Brain microvascular endothelial cell (primary cell): ENCODE measurements at regions not wholly inside any gene's neighbourhood (a gene's known extent, or its start where the extent isn't known, plus 50 kb on each side); places are given as distances from the start of the nearest gene placed in this dataset.

ENCODE experiments used
- DNase-seq: peaks from one replicate; pipeline ENCODE4 v3.0.0-alpha.2; 2020
- H3K27ac ChIP-seq: fragments of 250-450 bp; sonication (Bioruptor Pico); 2 replicates; pipeline ENCODE4 v1.5.1; 2020; ENCODE audit warnings: mild to moderate bottlenecking, moderate library complexity
- H3K27me3 ChIP-seq: fragments of 250-450 bp; sonication (Bioruptor Pico); replicated peaks from 2 replicates; pipeline ENCODE4 v1.5.1; 2020; ENCODE audit warnings: mild to moderate bottlenecking
- H3K36me3 ChIP-seq: fragments of 250-450 bp; sonication (Bioruptor Pico); replicated peaks from 2 replicates; pipeline ENCODE4 v1.5.1; 2020; ENCODE audit warnings: mild to moderate bottlenecking
- H3K4me3 ChIP-seq: 2 replicates; pipeline ENCODE4 v1.5.1; 2011; ENCODE audit warnings: low read depth, mild to moderate bottlenecking, control low read depth, low read length, moderate library complexity
- in situ Hi-C: cut with HindIII; loops from 2 replicates; pipeline ENCODE4 v1.10.0; 2017; ENCODE audit warnings: low sequenced_read_pairs, low pct_ligation_motif_present
- TF ChIP-seq, protein P1 (sequence below): IDR thresholded peaks from 2 replicates; pipeline ENCODE4 v1.5.1; 2011; ENCODE audit warnings: low read depth, mild to moderate bottlenecking, moderate library complexity, low read length, control low read depth, inconsistent platforms; ENCODE audit errors: missing control alignments

DNA sequence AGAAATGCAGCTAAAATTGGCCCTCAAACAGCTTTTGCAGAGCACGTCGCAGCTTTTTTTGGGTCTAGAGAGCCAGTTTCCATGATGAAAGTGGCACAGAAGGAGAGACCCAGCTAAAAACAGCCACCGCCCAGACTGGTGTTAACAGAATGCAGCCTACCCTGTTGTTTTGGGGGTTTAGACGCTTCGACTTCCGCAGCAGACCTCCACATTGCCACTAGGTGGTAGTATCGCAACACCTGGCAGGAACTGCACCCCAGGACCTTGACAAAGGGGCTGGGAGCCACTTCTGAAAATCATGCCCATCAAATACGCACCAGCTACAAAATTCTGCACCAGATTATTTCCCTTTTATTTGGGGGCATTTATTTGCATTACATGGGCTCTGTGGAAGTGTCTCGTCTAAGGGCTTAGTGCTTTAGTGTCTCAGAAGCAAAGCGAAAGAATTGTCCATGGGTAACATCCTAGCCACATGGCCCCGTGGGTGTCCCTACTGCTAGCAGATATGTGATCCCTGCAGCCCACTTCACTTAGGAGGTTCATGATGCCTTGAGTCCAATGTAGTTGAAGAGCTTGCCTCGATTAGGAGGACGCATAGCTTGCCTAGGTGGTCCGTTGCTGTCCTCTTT, 167.1 kb downstream of the HAPSTR1 start:
- Histone ChIP-seq H3K4me3 (no peak overlapping the region), H3K27ac (no peak overlapping the region), H3K27me3 (no peaks in the 10 kb centered on the region), H3K36me3 (no peaks in the 10 kb centered on the region)
- TF ChIP-seq, protein P1, sequence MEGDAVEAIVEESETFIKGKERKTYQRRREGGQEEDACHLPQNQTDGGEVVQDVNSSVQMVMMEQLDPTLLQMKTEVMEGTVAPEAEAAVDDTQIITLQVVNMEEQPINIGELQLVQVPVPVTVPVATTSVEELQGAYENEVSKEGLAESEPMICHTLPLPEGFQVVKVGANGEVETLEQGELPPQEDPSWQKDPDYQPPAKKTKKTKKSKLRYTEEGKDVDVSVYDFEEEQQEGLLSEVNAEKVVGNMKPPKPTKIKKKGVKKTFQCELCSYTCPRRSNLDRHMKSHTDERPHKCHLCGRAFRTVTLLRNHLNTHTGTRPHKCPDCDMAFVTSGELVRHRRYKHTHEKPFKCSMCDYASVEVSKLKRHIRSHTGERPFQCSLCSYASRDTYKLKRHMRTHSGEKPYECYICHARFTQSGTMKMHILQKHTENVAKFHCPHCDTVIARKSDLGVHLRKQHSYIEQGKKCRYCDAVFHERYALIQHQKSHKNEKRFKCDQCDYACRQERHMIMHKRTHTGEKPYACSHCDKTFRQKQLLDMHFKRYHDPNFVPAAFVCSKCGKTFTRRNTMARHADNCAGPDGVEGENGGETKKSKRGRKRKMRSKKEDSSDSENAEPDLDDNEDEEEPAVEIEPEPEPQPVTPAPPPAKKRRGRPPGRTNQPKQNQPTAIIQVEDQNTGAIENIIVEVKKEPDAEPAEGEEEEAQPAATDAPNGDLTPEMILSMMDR = peak; percentile 60
- peak; percentile 17 for DNase-seq
- in situ Hi-C loops = no loop called here

DNA sequence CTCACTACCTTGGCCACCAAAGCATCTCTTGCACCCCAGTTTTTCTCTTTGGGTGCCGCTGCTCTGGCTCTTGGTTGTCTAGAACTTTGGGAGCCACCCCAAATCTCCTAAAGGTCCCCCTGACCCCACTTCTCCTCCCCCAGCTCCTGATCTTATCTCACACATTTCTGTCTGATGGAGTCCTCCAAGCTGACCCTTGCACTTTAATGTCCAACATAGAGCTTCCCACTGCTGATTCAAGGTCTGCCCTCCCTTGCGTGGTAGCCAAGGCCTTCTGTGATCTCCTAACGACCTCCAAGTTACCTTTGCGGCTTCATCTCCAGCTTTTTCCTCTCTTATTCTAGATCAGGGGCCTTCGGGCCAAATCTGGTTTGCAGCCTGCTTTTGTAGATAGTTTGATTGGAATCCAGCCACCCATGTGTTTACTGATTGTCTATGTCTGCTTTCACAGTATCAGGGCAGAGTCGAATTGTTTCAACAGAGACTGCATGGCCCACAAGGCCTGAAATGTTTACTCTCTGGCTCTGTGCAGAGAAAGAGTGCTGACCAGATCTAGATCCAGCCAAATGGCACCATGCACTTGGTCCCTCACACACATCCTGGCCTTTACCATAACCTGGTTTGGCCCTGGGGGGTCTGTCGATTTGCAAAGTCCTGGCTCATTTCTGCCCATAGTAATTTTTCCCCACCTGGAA, 168.6 kb downstream of the HAPSTR1 start:
- no peak overlapping the region for H3K27ac ChIP-seq
- DNase-seq = no peak
- no peaks in the 10 kb centered on the region for H3K36me3 ChIP-seq
- no peak overlapping the region for H3K4me3 ChIP-seq
- TF ChIP-seq, protein P1 = no peak
- no peaks in the 10 kb centered on the region for H3K27me3 ChIP-seq
- in situ Hi-C loops = no loop called here

DNA sequence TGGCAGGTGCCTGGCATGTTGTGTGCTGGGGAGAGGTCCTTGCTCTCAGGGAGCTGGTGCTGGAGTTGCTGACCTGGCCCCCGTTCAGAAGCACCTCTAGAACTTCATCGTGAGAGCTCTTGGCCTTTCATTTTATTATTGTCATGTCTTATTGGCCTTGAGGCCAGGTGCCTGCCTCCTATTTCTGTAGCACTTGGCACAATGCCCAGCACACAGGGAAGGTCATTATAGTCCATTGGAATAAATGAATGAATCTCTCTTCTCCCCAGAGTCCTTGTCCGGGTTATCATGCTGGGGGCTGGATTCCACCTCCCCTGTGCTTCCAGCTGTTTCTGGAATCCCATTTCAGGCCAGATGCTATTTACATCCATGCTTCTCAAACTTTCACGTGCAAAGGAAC, 169.2 kb downstream of the HAPSTR1 start:
- TF ChIP-seq, protein P1 = no peak
- Histone ChIP-seq H3K27me3 (no peaks in the 10 kb centered on the region), H3K36me3 (no peaks in the 10 kb centered on the region), H3K4me3 (no peak overlapping the region), H3K27ac (no peak overlapping the region)
- DNase-seq = no peak
- in situ Hi-C loops = no loop called here

DNA sequence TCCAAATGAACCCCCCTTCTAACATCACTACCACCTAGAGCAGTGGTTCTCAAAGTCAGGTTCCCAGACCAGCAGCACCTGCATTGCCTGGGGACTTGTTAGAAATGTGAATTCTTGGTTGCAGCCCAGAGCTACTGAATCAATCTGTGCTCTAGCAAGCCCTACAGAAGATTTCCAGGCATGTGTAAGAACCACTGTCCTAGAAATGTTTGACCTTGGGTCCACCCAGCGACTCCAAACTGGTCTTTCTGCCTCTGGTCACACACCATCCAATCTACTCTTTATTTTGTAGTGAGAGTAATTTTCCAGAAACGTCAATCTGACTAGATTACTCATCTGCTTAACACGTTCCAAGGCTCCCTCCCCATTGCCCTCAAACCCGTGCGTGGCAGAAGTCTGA, 169.9 kb downstream of the HAPSTR1 start:
- H3K27ac ChIP-seq = no peak overlapping the region
- H3K4me3 ChIP-seq = no peak overlapping the region
- no peak for DNase-seq
- H3K36me3 ChIP-seq = no peaks in the 10 kb centered on the region
- TF ChIP-seq, protein P1 = no peak
- H3K27me3 ChIP-seq = no peaks in the 10 kb centered on the region
- in situ Hi-C loops = no loop called here

DNA sequence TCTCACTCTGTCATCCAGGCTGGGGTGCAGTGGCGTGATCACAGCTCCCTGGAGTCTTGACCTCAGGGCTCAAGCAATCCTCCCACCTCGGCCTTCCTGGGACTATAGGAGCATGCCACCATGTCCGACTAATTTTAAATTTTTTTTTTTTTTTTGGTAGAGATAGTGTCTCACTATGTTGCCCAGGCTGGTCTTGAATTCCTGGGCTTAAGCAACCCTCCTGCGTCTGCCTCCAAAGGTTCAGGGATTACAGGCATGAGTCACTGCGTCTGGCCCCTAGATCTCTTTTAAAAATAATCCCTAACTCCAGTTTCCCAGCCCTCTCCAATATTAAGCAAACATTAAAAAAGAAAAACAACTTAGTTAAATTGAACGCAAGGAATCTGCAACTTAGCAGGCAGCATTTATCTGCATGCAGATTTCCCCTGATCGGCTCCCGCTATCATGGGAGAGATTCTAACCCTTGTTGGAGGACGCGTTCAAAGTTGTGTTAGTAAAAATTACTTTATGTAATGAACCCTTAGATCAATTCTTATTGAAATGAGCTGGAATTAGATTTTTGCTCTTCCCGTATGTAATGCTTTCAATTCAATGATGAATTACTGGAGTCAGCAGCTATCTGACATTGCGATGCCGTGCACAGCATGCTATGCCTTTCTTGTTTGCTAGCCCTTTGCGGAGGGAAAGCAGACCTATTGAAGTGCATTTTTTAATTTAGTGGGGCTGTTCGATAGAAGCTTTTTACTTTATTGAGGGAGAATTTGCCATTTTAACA, 171.7 kb downstream of the HAPSTR1 start:
- in situ Hi-C loops = no loop called here
- no peak for DNase-seq
- no peaks in the 10 kb centered on the region for H3K27me3 ChIP-seq
- H3K36me3 ChIP-seq = no peaks in the 10 kb centered on the region
- no peak overlapping the region for H3K27ac ChIP-seq
- TF ChIP-seq, protein P1 = no peak
- H3K4me3 ChIP-seq = no peak overlapping the region
